ENCODE measurements at regions not wholly inside any gene's neighbourhood (a gene's known extent, or its start where the extent isn't known, plus 50 kb on each side); places are given as distances from the start of the nearest gene placed in this dataset.

GRCh38 chr5:54366707-54367106, 56.3 kb upstream of the ARL15 start:
- DNase-seq: no peak

GRCh38 chr5:54363669-54364068, 53.3 kb upstream of the ARL15 start:
- DNase-seq: no peak

GRCh38 chr5:54362992-54363625, 52.7 kb upstream of the ARL15 start:
- no peak for DNase-seq

GRCh38 chr5:54362434-54362833, 52.1 kb upstream of the ARL15 start:
- no peak for DNase-seq

- DNase-seq: no peak
Observed at GRCh38 chr5:54361691-54362411, 51.5 kb upstream of the ARL15 start.

- no peak for DNase-seq
Observed at GRCh38 chr5:54360925-54361662, 50.7 kb upstream of the ARL15 start.

All from NCI-H510A treated with DMSO at 0.1 percent for 48 hours (cell line).